PC-9 (cell line): ENCODE measurements at regions not wholly inside any gene's neighbourhood (a gene's known extent, or its start where the extent isn't known, plus 50 kb on each side); places are given as distances from the start of the nearest gene placed in this dataset.

Experiments used
- CTCF ChIP-seq: fragments of 200-600 bp; sonication (generic); conservative IDR thresholded peaks from 2 replicates; pipeline ENCODE4 v1.6.1; 2017; ENCODE audit warnings: mixed run types, antibody characterized with exemption, mild to moderate bottlenecking, moderate library complexity
- EZH2 ChIP-seq: fragments of 200-600 bp; sonication (generic); IDR thresholded peaks from 2 replicates; pipeline ENCODE4 v1.8.0; 2017; ENCODE audit warnings: antibody characterized with exemption, low read depth

- no peak for TF ChIP-seq CTCF
- no peak for TF ChIP-seq EZH2
Observed at GRCh38 chr5:71954329-71954728, 152.9 kb upstream of the MAP1B start.
